ENCODE measurements at regions not wholly inside any gene's neighbourhood (a gene's known extent, or its start where the extent isn't known, plus 50 kb on each side); places are given as distances from the start of the nearest gene placed in this dataset.

- peak overlapping the region; percentile 27 for H2AFZ ChIP-seq (ENCODE audit: low read length)
- H3K4me1 ChIP-seq (ENCODE audit: insufficient read depth, low read length), result peaks cover 5% of the 10 kb centered on the region; the same call in 1 of the 2 replicates
- H3K23me2 ChIP-seq (ENCODE audit: insufficient read length, low read depth, low read length, poor library complexity, severe bottlenecking), result no peaks in the 10 kb centered on the region
- H4K8ac ChIP-seq (replicated peaks; ENCODE audit: insufficient read length, low read depth, low read length), result no peak overlapping the region
- H3K36me3 Mint-ChIP-seq (ENCODE audit: insufficient read depth in 1 of 3, low read depth in 3 of 3), result no peaks in the 10 kb centered on the region
- no peak overlapping the region for H2BK15ac ChIP-seq (ENCODE audit: low read depth, low read length)
- no peak overlapping the region for H2BK120ac ChIP-seq (ENCODE audit: low read depth, low read length, poor library complexity, severe bottlenecking)
- H2BK20ac ChIP-seq (ENCODE audit: low read depth, low read length, poor library complexity, severe bottlenecking), result no peak overlapping the region
- H3K4me2 ChIP-seq (ENCODE audit: insufficient read depth, insufficient read length, low read length), result no peak overlapping the region
- H3K23ac ChIP-seq (ENCODE audit: insufficient read length, low read depth, low read length), result no peak overlapping the region
- no peak overlapping the region for H3K56ac ChIP-seq (ENCODE audit: insufficient read length, low read depth, low read length)
- H2BK12ac ChIP-seq (ENCODE audit: insufficient read length, low read depth, low read length), result no peak overlapping the region
- peak; percentile 39 for DNase-seq
- peak overlapping the region in 1 of 3 experiments; percentile 15; a peak in 1 of 7 replicates for H3K27ac Mint-ChIP-seq
- no peak overlapping the region for H4K91ac ChIP-seq (ENCODE audit: insufficient read length, low read depth, low read length)
- no peak overlapping the region for H2BK5ac ChIP-seq (ENCODE audit: insufficient read length, low read length)
- no peak overlapping the region for H3K4me3 Mint-ChIP-seq
- H3K79me1 ChIP-seq (ENCODE audit: insufficient read depth, low read depth, low read length, poor library complexity, severe bottlenecking), result no peaks in the 10 kb centered on the region
- H3K27ac ChIP-seq (ENCODE audit: insufficient read length, low read depth, low read length), result no peak overlapping the region
- no peak overlapping the region for H3K14ac ChIP-seq (ENCODE audit: insufficient read depth, low read length)
- H3K27me3 ChIP-seq (ENCODE audit: insufficient read depth, low read length), result no peaks in the 10 kb centered on the region
- H3K4ac ChIP-seq (ENCODE audit: low read depth, low read length), result no peak overlapping the region
- H3K9me3 ChIP-seq (ENCODE audit: control insufficient read depth, low read depth, low read length), result no peaks in the 10 kb centered on the region
- no CpG with 5 or more reads among the region's 4 CpGs for WGBS (ENCODE audit: extremely low coverage, insufficient read length, low lambda C conversion rate)
- H3K18ac ChIP-seq (ENCODE audit: insufficient read length, low read depth, low read length), result no peak overlapping the region
- TF ChIP-seq CTCF (conservative IDR thresholded peaks at IDR 0.05), result no peak
- H3K9ac ChIP-seq (ENCODE audit: extremely low read depth, insufficient read length, low read length), result no peak overlapping the region
- H3K9me3 Mint-ChIP-seq, result no peaks in the 10 kb centered on the region
- H4K20me1 ChIP-seq (ENCODE audit: control insufficient read depth, insufficient read depth, insufficient read length), result no peaks in the 10 kb centered on the region
- no peak overlapping the region for H4K5ac ChIP-seq (ENCODE audit: insufficient read length, low read depth, low read length)
- H2AK5ac ChIP-seq (ENCODE audit: insufficient read length, low read length), result no peak overlapping the region
- H3K4me1 Mint-ChIP-seq, result peaks cover 6 to 8% of the 10 kb centered on the region in 2 experiments
- H3K27me3 Mint-ChIP-seq (ENCODE audit: low read depth), result no peaks in the 10 kb centered on the region; the same call in none of the 2 replicates
- no peaks in the 10 kb centered on the region for H3K79me2 ChIP-seq (ENCODE audit: insufficient read depth, low read length)
- no peak overlapping the region for H3T11ph ChIP-seq (ENCODE audit: low read length)
These were observed 143.4 kb upstream of the PHACTR1 start for GRCh38 chr6:12572896-12573827.

Data from H9 (cell line).